ENCODE measurements at regions not wholly inside any gene's neighbourhood (a gene's known extent, or its start where the extent isn't known, plus 50 kb on each side); places are given as distances from the start of the nearest gene placed in this dataset.

GRCh38 chrX:13110433-13111324, 66.3 kb upstream of the FAM9C start:
- no peak for DNase-seq

- no peak for DNase-seq
Measured at GRCh38 chrX:13109817-13110216, 65.4 kb upstream of the FAM9C start.

GRCh38 chrX:13103914-13104274, 59.5 kb upstream of the FAM9C start:
- no peak for DNase-seq

- DNase-seq = no peak
Measured at GRCh38 chrX:13103188-13103913, 58.9 kb upstream of the FAM9C start.

GRCh38 chrX:13102636-13103035, 58.2 kb upstream of the FAM9C start:
- DNase-seq = no peak

- DNase-seq = peak in 1 of 56 donors; percentile 6
Measured at GRCh38 chrX:13101441-13102139, 57.2 kb upstream of the FAM9C start.

GRCh38 chrX:13099121-13099520, 54.7 kb upstream of the FAM9C start:
- DNase-seq = no peak

- no peak for DNase-seq
Measured at GRCh38 chrX:13096728-13097127, 52.3 kb upstream of the FAM9C start.

GRCh38 chrX:13094828-13095341, 50.5 kb upstream of the FAM9C start:
- no peak for DNase-seq

GRCh38 chrX:13094374-13094773, 50.0 kb upstream of the FAM9C start:
- no peak for DNase-seq

Measured in amygdala (tissue), 56 donors.